ENCODE measurements at regions not wholly inside any gene's neighbourhood (a gene's known extent, or its start where the extent isn't known, plus 50 kb on each side); places are given as distances from the start of the nearest gene placed in this dataset.

- SMC1A ChIA-PET (ENCODE audit: uncharacterized antibody, unreplicated experiment): no interaction called here
Measured at GRCh38 chr18:38843291-38843690, 1277.7 kb upstream of the CELF4 start.

More at GRCh38 chr18:38843291-38843690, 1277.7 kb upstream of the CELF4 start:
- H3K36me3 ChIP-seq (ENCODE audit: control insufficient read depth in 2 of 2, insufficient read depth in 2 of 2, low read length in 1 of 2): no peaks in the 10 kb centered on the region
- H3K4me3 ChIP-seq: no peak overlapping the region
- in situ Hi-C loops (cut with MboI): no loop called here
- ChIA-PET CTCF (no interaction called here), RAD21 (ENCODE audit: unreplicated experiment) (no interaction called here), POLR2A (no interaction called here)
- no peaks in the 10 kb centered on the region for H3K9me3 ChIP-seq (replicated peaks; ENCODE audit: control insufficient read depth, insufficient read depth, low read length)
- intact Hi-C loops (cut with micrococcal nuclease; ENCODE audit: unreplicated experiment): no loop called here
- TF ChIP-seq ATF2 (IDR thresholded peaks at IDR 0.05; ENCODE audit: low read length): no peak
- no peak for TF ChIP-seq EED (IDR thresholded peaks at IDR 0.05; ENCODE audit: low read depth)
- no peak for TF ChIP-seq IRF5 (IDR thresholded peaks at IDR 0.05; ENCODE audit: borderline replicate concordance)
- no peak for TF ChIP-seq RUNX3 (IDR thresholded peaks at IDR 0.05; ENCODE audit: low read length)
- no peak for TF ChIP-seq MAX (IDR thresholded peaks at IDR 0.05; ENCODE audit: low read depth, low read length)
- no peak for TF ChIP-seq EP300 (IDR thresholded peaks at IDR 0.05; ENCODE audit: borderline replicate concordance in 1 of 2, control insufficient read depth in 1 of 2, low read depth in 2 of 2, low read length in 2 of 2)
- no peak for TF ChIP-seq HCFC1 (IDR thresholded peaks at IDR 0.05; ENCODE audit: low read length)
- no peak for TF ChIP-seq SMC3 (IDR thresholded peaks at IDR 0.05; ENCODE audit: borderline replicate concordance, low read length)
- no peak for TF ChIP-seq IKZF2 (IDR thresholded peaks at IDR 0.05)
- TF ChIP-seq PML (IDR thresholded peaks at IDR 0.05; ENCODE audit: low read length): no peak
- no peak for TF ChIP-seq SIN3A (IDR thresholded peaks at IDR 0.05; ENCODE audit: low read depth, low read length)
- no peak for TF ChIP-seq CHD4 (IDR thresholded peaks at IDR 0.05)
- FAIRE-seq: no peak
- H3K4me2 ChIP-seq (ENCODE audit: control insufficient read depth, insufficient read depth): no peak overlapping the region
- H3K79me2 ChIP-seq (ENCODE audit: control insufficient read depth, insufficient read depth, low read length): no peaks in the 10 kb centered on the region
- H3K27me3 ChIP-seq (replicated peaks in 1 of 2; ENCODE audit: control insufficient read depth in 2 of 2, insufficient read depth in 2 of 2, low read length in 1 of 2): no peaks in the 10 kb centered on the region
- H2AFZ ChIP-seq (ENCODE audit: control insufficient read depth, low read depth, low read length): no peak overlapping the region
- H3K9ac ChIP-seq (ENCODE audit: control insufficient read depth, insufficient read depth, low read length): no peak overlapping the region
- no peak for DNase-seq (ENCODE audit: low read depth, low spot score)
- no peaks in the 10 kb centered on the region for H3K4me1 ChIP-seq (ENCODE audit: control insufficient read depth, insufficient read depth, low read length)
- no TSS peak for BruUV-seq (replicated peaks)
- H4K20me1 ChIP-seq (ENCODE audit: control insufficient read depth, insufficient read depth): no peaks in the 10 kb centered on the region
- WGBS (ENCODE audit: insufficient coverage, insufficient replicate concordance, low lambda C conversion rate, missing lambda C conversion rate): 63% methylated on average over 2 of the region's 2 CpGs
- ATAC-seq: no peak
- no peak overlapping the region for H3K27ac ChIP-seq (ENCODE audit: control insufficient read depth, insufficient read depth)

All from GM12878 (cell line).